A673 (cell line): ENCODE measurements at regions not wholly inside any gene's neighbourhood (a gene's known extent, or its start where the extent isn't known, plus 50 kb on each side); places are given as distances from the start of the nearest gene placed in this dataset.

ENCODE experiments used
- CTCF ChIP-seq: fragments of 300-800, 200-600 bp; sonication (generic); conservative IDR thresholded peaks from 2 replicates; pipeline ENCODE4 v1.5.1; 2017; ENCODE audit warnings: low read depth, mild to moderate bottlenecking, antibody characterized with exemption, low read length, moderate library complexity, mixed read lengths
- EZH2 ChIP-seq: fragments of 200-600 bp; sonication (generic); IDR thresholded peaks from 2 replicates; pipeline ENCODE4 v1.6.1; 2017; ENCODE audit warnings: borderline replicate concordance, low read depth, mild to moderate bottlenecking, mixed read lengths, antibody characterized with exemption, low read length; ENCODE audit not compliant: poor library complexity, severe bottlenecking

- TF ChIP-seq CTCF (no peak), EZH2 (no peak)
These were observed 271.7 kb upstream of the TOPAZ1 start for GRCh38 chr3:43969944-43970343.
